ENCODE measurements at regions not wholly inside any gene's neighbourhood (a gene's known extent, or its start where the extent isn't known, plus 50 kb on each side); places are given as distances from the start of the nearest gene placed in this dataset.

DNA sequence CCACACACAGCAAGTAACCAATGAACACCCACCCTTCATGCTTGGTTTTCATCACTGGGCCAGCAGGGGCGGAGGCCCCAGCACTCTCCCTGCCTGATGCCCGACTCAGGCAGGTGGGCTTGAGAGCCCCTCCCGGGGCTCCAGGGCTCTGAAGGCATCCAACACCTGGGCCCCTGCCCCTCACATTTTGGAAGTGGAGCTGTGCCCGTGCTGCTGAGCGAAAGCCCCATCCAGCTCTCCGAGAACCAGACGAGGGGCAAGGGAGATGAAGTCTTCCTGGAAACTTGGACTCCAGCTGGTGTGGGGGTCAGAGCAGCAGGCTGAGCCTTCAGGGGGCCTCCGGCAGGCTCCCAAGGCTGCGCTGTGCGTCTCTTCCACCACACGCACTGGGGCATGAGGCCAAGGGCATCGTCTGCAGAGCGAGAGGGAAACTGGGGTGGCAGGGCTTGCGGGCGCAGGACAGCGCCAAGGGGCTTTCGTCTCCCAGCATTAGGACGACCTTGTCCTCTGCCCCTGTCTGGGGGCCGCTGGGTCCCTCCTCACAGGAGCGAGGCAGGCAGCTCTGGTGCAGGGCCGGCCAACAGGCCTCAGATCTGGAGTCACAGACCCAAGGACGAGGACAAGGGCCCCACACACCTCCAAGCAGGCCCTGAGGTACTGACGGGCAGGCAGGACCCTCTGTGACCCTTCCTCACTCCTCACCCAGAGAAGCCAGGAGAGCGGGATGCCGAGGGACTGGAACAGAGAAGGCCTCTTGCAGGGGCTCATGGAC is 108.3 kb upstream of the FAM20C start:
- DNase-seq, result no peak

DNA sequence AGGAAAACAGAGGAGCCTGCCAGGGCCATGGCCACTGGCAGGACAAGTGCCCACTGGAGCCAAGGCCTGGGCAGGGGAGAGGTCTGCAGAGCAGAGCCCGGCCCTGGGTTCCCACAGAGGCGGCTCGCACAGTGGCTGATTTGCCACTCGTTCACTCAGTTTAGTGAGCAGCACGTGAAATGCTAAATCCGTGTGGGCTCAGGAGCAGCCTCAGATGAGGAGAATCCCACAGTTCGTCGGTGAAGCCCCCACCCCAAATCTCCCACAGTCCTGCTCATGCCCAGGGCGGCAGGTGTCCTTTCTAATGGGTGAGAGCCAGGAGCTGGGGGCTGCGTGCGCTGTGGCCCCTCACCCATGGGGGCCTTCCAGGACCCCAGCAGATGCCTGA is 107.7 kb upstream of the FAM20C start:
- no peak for DNase-seq

GRCh38 chr7:85074-85882 is 107.1 kb upstream of the FAM20C start:
- no peak for DNase-seq

DNA sequence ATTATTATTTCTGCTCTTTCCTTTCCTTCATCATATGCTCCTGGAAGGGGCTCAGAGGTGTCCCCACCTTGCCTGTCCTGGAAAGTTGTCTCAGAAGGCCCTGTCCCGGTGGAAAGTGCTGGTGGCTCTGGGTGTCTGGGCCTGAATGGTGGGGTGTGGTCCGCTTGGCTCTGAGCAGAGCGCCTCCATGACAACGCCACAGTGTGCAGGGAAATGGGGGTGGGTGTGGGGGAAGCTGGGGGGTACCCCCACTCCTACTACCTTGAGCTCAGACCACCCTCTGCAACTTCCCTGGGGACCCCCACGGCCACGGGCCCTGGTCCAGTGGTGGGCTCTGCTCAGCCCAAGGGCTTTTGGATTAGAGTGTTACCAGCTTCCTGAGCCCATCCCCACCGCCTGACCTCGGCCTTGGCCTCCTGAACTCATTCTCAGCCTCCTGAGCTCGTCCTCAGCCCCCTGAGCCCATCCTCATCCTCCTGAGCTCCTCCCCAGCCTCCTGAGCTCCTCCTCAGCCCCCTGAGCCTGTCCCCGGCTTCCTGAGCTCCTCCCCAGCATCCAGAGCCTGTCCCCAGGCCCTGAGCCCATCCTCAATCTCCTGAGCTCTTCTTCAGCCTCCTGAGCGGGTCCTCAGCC is 106.4 kb upstream of the FAM20C start:
- no peak for DNase-seq

GRCh38 chr7:86629-87028 is 105.7 kb upstream of the FAM20C start:
- no peak for DNase-seq

DNA sequence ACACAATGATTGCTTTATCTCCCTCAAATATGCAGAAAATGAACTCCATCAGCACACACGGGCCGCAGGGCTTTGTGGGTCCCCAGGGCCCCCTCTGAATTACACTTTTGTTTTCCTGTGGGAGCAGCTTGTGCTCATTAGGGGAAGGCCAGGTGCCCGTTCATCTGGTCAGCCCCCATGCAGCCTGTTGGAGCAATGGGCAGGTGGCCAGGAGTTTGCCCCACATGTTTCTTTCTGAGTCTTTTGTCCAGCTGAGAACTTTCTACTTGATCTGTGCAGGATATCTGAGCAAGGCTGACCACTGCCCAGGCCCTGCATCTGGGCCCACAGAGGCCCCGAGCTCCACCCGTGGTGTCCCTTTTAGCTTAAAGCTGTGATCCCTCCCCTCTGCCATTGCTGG is 105.3 kb upstream of the FAM20C start:
- DNase-seq, result no peak

DNA sequence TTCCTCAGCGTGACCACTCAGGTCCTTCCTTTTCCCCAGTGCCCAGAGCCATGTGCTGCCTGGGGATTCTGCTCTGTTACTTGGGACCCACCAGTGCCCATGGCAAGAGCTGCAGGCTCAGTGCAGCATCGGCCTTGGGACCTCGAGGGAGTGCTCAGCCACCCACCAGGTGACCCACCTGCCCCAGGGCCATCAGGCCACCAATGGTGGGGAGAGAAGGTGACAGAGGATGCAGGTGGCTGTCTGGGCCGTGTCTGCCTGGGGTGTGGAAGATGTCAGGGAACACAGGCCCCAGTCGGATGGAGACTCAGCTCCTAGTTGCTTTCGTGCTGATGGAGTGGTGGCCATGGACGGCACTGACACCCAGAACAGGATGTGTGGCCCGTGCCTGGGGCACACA is 104.7 kb upstream of the FAM20C start:
- DNase-seq, result no peak

DNA sequence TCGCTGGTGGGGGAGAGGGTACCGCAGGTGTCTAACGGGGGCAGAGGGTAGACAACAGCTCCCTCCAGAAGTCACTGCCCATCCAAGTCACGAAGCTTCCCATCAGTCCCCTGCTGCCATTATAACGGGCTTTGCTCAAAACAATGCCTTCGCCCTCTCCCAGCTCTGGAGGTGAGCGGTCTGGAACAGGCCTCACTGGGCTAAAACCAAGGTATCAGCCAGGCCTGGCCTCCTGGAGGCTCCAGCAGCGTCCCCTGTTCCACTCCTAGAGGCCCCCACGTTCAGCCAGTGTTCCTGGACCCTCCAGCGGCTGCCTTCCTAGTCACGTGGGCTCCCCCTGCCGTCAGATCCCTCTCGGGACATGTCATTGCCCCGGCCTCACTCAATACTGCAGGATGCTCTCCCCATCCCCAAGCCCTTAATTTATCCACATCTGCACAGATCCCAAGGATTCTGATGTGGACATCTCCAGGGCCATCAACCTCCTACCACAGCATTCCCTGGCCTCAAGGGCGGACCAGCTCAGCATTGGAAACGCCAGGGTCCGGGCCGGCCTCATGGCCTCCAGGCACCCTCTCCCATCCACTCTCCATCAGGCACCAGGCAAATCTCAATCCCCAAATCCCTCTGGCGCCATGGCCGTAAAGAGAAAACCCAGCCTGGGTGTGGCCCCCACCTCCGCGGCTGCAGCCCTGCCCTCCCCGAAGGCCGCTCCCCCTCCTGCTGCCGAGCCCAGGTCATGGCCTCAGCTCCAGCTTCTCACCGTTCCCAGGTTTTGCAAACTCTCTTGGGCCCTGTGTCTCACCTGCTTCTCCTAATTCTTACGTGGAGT is 104.1 kb upstream of the FAM20C start:
- no peak for DNase-seq

GRCh38 chr7:88927-89231 is 103.5 kb upstream of the FAM20C start:
- no peak for DNase-seq

DNA sequence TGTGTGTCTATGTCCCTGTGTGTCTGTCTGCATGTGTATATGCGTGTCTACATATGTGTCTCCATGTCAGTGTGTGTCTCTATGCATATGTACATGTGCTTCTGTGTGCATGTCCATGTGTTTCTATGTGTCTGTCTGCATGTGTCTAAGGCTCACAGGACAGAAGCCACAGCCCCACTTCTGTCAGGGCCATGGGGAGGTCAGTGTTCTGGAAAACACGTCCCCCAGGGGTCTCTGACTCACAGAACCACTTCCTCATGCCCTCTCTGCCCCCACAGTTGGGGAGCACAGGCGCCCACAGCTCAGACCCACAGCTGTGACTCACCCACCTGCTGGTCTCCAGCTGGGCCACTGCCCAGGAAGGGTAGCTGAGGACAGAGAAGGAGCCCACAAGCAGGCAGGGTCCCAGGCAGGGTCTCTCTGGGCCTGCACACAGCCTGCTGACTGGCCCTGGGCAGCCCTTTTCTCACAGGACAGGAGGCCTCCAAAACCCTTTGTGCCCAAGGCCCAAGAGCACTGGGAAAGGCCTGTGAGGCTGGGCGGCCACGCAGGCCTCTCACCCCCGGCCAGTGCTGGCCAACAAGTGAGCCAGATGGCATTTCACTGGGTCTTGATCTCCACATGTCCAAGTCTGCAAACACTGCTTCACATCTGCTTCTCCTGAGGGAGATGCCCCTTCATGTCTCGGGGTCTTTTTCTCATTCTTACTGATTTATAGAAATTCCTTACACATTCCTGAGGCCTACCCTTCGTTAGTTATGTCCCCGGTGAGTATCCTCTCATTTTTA is 102.9 kb upstream of the FAM20C start:
- no peak for DNase-seq

DNA sequence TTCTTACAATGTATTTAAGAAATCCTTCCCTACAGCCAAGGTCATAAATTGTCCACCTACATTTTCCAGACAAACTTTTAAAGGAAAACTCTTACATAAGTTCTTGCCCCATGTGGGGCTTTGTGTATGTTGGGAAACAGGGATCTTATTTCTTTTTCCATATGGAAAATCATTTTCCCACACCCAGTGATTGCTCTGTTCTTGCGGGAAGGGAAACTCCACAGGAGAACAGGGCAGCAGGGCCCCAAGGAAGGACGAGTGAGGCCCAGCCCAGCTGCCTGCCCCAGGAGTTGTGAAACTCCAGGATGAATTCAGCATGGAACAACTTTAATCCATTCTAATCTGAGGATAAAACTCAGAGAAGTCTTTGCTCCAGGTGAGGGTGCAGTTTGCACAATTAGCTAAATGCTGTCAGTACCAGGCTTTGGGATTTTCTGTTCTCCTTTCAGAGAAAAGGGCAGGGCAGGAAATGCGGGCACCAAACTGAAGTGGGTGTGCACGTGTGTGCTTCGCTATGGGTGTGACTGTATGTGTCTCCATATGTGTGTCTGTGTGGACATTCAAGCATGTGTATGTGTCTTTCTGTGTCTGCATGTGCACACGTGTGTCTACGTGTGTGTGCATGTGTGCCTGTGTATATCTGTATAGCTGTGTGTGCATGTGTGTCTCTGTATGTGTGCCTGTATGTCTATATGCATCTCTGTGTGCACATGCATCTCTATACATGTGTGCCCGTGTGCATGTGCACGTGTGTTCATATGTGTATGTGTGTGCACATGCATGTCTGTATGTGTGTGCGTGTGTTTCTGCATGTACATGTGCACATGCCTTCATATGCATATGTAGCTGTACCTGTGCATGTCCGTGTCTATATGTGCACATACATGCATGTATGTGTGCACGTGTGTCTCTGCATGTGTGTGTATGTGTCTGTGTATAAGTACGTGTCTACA is 102.0 kb upstream of the FAM20C start:
- DNase-seq, result peak in 1 of 2 donors; percentile 23

DNA sequence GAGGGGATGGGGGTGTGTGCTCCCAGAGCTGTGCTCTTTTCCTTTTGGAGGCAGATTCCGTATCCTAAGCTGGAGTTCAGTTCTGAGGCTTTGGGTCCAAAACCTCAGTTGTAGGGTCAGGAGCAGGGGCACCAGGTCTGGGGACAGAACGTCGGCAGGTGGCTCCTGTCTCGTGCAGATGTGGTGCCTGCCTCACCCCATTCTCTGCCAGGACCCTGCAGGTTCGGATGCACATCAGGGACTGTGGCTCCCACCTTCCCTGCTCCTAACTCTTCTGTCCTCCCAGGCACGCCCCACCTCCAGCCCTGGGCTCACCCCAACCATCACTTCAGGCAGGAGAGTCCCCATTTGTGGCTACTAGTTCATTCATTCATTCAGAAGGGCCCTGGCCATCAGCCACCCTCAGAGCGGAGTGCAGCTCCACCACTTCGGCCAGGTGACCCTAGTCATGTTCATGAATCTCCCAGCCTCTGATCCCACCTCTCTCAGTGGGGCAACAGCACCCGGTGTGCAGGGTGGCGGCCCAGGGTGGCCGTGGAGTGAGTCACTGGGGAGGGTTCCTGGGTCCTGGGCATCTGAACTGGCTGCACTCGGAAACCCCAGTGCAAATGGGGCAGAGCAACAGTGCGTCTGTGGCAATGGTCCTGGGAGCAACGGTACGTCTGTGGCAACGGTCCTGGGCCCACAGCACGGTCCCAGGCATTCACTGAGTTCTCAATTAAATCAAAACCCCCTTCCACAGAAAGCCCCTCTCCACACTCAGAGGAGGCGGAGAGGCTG is 100.8 kb upstream of the FAM20C start:
- no peak for DNase-seq

- DNase-seq, result no peak
These were observed 100.1 kb upstream of the FAM20C start for GRCh38 chr7:92231-92674.

- no peak for DNase-seq
These were observed 99.3 kb upstream of the FAM20C start for GRCh38 chr7:92888-93672.

- no peak for DNase-seq
These were observed 98.0 kb upstream of the FAM20C start for GRCh38 chr7:94251-94801.

GRCh38 chr7:95180-95862 is 97.0 kb upstream of the FAM20C start:
- DNase-seq, result no peak

GRCh38 chr7:95863-96260 is 96.5 kb upstream of the FAM20C start:
- no peak for DNase-seq
